GM19351 (cell line): ENCODE measurements at regions not wholly inside any gene's neighbourhood (a gene's known extent, or its start where the extent isn't known, plus 50 kb on each side); places are given as distances from the start of the nearest gene placed in this dataset.

Source experiments
- ATAC-seq: cut with Tn5 transposase; IDR thresholded peaks from one replicate; pipeline ENCODE4 v1.9.1; 2021; ENCODE audit warnings: mild to moderate bottlenecking, moderate library complexity; ENCODE audit not compliant: unreplicated experiment

DNA sequence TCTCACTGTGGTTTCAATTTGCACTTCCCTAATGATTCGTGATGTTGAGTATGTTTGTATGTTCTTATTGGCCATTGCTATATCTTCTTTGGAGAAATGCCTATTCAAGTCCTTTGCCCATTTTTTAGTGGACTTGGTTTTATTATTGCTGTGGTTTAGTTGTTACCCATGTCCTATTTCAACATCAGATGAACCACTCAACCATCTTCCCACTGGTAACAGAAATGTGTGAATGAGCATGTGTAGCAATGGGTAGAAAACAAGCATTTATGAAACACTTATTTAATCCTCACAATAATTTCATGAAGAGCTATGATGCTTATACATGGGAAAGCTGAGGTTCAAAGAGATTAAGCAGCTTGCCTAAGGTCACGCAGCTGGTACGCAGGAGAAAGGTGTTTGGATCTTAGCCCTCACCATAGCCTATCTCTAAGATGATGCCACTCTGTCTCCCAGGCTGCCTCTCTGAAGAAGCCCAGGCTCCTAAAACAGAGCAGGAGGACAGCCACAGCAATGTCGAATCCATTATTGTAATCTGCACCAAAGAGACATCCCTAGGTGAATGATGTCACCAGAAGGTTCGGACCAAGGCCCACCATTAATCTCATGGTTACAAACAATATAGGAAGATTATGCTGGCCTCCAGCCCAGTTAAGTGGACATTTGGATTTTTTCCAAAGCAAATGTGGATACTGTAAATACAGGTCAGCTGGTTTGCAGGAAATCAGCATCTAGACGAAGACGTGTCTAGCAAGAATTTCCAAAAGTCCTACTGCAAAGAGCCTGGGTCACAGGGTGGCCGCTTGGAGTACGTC is 447.6 kb upstream of the ZMIZ1 start:
- no peak for ATAC-seq

GRCh38 chr10:78623578-78624215 is 445.1 kb upstream of the ZMIZ1 start:
- no peak for ATAC-seq

DNA sequence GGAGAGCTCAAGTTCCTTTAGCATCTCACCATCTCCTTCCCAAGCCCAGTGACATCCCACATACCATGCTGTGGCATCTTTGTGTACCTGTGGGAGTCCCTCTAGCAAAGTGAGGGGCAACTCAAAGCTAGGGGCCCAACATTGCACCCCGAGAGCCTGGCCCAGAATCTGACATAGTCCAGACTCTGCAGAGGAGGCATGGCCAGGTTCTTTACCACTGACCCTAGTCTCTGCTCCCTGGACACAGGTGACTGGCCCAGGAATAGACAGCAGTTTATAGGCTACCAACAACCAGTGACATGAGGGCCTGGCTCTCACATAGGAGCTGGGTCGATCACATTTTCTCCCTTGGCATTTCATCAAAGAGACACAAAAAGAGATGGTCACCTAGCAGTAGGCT is 444.0 kb upstream of the ZMIZ1 start:
- ATAC-seq: no peak

DNA sequence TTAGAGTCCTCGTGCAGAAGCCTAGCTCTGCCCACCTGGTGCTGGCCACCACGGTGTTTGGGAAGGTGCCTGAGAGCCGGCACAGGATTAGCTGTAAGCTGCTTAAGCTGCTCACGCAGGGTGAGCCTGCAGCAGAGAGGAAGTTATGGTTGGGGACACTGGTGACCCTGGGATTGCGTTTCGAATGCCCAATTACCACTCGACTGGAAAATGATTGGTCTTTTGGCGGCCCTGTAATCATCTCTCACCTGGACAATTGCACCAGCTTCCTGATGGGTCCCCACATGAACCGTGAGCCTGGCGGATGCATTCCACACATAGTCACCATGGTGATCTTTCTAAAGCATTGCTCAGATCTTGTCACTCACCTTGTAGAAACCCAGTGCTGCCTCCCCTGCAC is 442.3 kb upstream of the ZMIZ1 start:
- no peak for ATAC-seq

DNA sequence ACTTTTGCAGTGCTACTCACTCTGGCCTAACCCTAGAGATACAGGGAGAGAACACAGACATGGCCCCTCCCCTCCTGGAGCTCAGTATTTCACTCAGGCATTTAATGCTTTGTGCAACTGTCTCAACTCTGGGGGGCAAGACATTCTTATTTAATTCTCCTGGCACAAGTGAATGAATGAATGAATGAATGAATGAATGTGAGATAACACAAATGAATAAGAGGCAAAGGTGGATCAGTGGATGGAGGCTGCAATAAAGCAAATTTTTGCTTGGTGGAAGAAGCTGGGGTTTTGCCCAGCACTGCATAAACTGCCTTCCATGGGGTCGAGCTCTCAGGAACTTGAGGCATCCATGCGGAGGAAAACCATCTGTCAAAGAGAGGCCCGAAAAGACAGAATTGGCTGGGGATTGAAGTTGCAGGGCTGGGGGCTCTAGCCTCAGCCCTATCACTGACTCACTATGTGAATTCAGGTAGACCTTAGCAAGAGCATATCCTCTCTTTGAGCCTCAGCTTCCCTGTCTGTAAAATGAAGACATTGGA is 441.4 kb upstream of the ZMIZ1 start:
- no peak for ATAC-seq

DNA sequence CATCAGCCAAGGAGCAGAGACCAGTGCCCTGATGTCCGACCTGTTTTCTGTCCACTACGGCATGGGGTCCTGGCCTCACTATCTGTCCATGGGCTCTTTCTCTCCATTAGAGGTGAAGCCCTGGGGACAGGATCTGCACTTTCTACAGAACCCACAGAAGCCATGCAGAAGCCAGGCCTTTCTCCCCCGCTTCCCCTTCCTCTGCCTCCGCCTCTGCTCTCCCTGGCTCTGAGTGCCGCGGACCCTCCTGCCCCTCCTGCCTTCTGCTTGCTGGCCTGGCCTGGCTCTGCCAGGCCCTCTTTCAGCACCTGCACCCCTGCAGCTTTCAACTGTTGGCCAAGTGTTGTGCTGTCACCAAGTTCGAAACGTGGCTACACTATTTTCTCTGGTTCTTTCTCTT is 439.8 kb upstream of the ZMIZ1 start:
- no peak for ATAC-seq

- no peak for ATAC-seq
Measured at GRCh38 chr10:78629773-78630172, 439.0 kb upstream of the ZMIZ1 start.

- ATAC-seq: peak; percentile 64
Measured at GRCh38 chr10:78630944-78631838, 437.6 kb upstream of the ZMIZ1 start.

- ATAC-seq: peak; percentile 77
Measured at GRCh38 chr10:78634389-78634815, 434.4 kb upstream of the ZMIZ1 start.

DNA sequence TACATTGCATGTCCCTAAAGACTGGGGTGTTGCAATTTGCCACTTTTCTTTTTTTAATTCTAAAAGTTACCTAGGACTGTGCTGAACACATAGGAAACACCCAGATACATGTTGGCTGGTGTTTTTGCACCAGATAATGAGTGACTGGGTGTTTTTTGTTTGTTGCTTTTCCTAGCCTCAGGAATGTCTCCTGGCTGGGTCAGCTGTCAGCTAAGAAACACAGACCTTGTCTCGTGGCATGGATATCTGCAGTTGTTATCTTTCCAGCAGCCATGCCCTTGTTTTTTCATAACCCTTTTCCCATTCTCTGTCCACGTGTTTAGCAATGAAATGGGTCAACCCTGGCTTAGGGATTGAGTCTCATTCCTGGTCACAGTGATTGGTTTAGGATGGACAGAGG is 433.9 kb upstream of the ZMIZ1 start:
- ATAC-seq: no peak

GRCh38 chr10:78639629-78640028 is 429.1 kb upstream of the ZMIZ1 start:
- no peak for ATAC-seq

- ATAC-seq: no peak
Measured at GRCh38 chr10:78640796-78641636, 427.8 kb upstream of the ZMIZ1 start.

DNA sequence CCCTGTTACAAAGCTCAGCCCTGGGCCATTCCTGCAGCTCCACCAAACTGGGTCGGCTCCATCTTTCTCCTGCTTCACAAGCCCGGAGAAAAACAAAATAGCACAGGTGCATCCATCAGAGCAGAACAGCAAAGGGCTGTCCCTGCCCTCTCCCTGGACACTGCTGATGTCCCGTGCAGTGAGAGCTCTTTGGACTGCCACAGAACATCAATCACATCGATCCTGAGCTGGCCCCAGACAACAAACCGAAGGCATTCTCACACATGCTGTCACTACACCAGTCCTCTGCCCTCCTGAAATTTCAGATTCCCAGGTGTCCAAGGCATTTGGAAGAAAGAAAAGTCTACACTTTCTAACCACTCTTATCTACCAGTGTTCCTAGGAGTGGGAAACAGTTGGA is 427.1 kb upstream of the ZMIZ1 start:
- no peak for ATAC-seq

DNA sequence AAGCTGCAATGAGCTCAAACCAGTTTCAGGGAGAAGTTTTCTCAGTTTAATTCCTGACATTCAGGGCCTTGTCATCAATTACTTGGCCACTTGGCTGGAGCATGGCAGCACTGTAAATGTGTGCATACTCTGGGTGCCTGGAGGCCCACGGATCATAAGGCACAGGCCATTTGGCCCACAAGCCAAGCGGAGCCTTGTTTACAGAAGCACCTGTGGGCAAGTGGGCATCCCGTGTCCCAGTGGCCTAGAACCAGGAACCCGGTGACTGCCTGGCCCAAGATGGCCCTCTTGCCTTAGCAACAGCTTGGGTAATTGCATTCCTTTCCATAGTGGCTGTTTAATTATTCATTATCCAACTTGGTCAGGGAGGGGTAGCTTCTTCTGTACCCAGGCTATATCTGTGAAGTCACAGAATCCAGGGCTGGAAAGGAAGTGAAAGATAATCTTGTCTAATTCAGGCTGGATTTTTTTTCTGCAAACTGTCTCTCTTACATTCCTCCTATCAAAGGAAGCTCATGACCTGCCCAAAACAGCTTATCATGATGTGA is 426.4 kb upstream of the ZMIZ1 start:
- ATAC-seq: no peak

GRCh38 chr10:78643513-78643912 is 425.3 kb upstream of the ZMIZ1 start:
- no peak for ATAC-seq

DNA sequence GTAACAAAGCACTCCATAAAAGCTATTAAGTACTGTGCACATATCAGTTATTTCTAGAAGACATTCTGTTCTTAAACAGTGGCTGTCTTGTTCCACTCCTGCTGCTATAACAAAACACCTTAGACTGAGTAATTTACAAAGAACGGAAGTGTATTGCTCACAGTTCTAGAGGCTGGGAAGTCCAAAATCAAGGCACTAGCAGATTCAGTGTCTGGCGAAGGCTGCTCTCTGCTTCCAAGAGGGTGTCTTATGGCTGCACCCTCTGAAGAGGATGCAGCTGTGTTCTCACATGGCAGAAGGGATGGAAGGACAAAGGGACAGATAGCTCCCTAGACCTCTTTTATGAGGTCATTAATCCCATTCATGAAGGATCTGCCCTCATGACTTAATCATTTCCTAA is 424.2 kb upstream of the ZMIZ1 start:
- no peak for ATAC-seq

GRCh38 chr10:78645169-78645686 is 423.5 kb upstream of the ZMIZ1 start:
- ATAC-seq: no peak

- no peak for ATAC-seq
Measured at GRCh38 chr10:78645975-78646374, 422.8 kb upstream of the ZMIZ1 start.

DNA sequence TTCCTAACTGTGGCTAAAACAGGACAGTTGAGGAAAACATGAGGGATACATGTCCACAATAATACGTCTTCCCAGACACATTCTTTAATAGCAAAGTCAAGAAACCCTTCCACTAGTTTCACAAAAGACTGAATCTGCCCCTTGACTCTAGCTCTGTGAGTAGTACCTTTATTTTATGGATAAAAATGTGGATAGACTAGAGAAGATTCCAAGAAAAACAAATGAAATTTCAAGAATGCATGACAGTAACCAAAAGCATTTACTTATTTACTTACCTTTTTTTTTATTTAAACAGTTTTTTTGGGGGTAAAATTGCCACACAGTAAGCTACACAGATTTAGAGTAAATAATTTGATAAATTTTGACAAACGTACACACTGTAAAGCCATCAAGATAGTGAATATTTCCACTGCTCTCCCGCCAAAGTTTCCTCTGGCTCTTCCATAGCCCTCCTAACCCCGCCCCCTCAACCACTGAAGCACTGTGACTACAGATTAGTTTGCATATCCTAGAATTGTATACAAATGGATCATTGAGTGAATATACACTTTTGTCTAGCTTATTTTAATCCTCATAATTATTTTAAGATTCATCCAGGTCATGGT is 420.4 kb upstream of the ZMIZ1 start:
- ATAC-seq: no peak
